ENCODE measurements at regions not wholly inside any gene's neighbourhood (a gene's known extent, or its start where the extent isn't known, plus 50 kb on each side); places are given as distances from the start of the nearest gene placed in this dataset.
"Not testable (repeated sequence)": the region's sequence is repeated elsewhere in the genome, so short reads cannot be mapped to it uniquely, and the experiment has no call there.

GRCh38 chr1:30101487-30102227, 621.7 kb downstream of the MATN1 start:
- DNase-seq, result no peak

- DNase-seq, result no peak
These were observed 622.4 kb downstream of the MATN1 start for GRCh38 chr1:30101016-30101415.

- no peak for DNase-seq
These were observed 622.9 kb downstream of the MATN1 start for GRCh38 chr1:30100524-30100862.

GRCh38 chr1:30099587-30100523, 623.5 kb downstream of the MATN1 start:
- DNase-seq, result no peak

GRCh38 chr1:30097851-30098250, 625.5 kb downstream of the MATN1 start:
- DNase-seq, result not testable (repeated sequence)

- no peak for DNase-seq
These were observed 627.8 kb downstream of the MATN1 start for GRCh38 chr1:30095451-30096025.

- DNase-seq, result no peak
These were observed 628.3 kb downstream of the MATN1 start for GRCh38 chr1:30095051-30095450.

GRCh38 chr1:30092051-30092858, 631.1 kb downstream of the MATN1 start:
- no peak for DNase-seq

- no peak for DNase-seq
These were observed 633.1 kb downstream of the MATN1 start for GRCh38 chr1:30090162-30090820.

GRCh38 chr1:30089024-30089430, 634.4 kb downstream of the MATN1 start:
- peak; percentile 88 for DNase-seq

GRCh38 chr1:30088594-30088993, 634.8 kb downstream of the MATN1 start:
- DNase-seq, result no peak

- no peak for DNase-seq
These were observed 635.9 kb downstream of the MATN1 start for GRCh38 chr1:30087465-30087864.

GRCh38 chr1:30085811-30086770, 637.3 kb downstream of the MATN1 start:
- DNase-seq, result no peak

GRCh38 chr1:30084909-30085571, 638.3 kb downstream of the MATN1 start:
- DNase-seq, result no peak

- DNase-seq, result no peak
These were observed 639.5 kb downstream of the MATN1 start for GRCh38 chr1:30083800-30084464.

GRCh38 chr1:30081379-30082102, 641.8 kb downstream of the MATN1 start:
- no peak for DNase-seq

GRCh38 chr1:30075916-30076315, 647.5 kb downstream of the MATN1 start:
- not testable (repeated sequence) for DNase-seq

- DNase-seq, result no peak
These were observed 654.5 kb downstream of the MATN1 start for GRCh38 chr1:30068787-30069472.

GRCh38 chr1:30064547-30064946, 658.8 kb downstream of the MATN1 start:
- no peak for DNase-seq

Data from NCI-H510A treated with DMSO at 0.1 percent for 48 hours (cell line).